Umbilical cord (tissue), 1 donor: ENCODE measurements at regions not wholly inside any gene's neighbourhood (a gene's known extent, or its start where the extent isn't known, plus 50 kb on each side); places are given as distances from the start of the nearest gene placed in this dataset.
A peak's percentile ranks its signal among the peaks of the same experiment; 100 is the strongest.
"Not testable (repeated sequence)": the region's sequence is repeated elsewhere in the genome, so short reads cannot be mapped to it uniquely, and the experiment has no call there.

Experiments used
- DNase-seq: peaks from one replicate; pipeline ENCODE4 v3.0.0-alpha.2; 2015; ENCODE audit warnings: low spot score

DNA sequence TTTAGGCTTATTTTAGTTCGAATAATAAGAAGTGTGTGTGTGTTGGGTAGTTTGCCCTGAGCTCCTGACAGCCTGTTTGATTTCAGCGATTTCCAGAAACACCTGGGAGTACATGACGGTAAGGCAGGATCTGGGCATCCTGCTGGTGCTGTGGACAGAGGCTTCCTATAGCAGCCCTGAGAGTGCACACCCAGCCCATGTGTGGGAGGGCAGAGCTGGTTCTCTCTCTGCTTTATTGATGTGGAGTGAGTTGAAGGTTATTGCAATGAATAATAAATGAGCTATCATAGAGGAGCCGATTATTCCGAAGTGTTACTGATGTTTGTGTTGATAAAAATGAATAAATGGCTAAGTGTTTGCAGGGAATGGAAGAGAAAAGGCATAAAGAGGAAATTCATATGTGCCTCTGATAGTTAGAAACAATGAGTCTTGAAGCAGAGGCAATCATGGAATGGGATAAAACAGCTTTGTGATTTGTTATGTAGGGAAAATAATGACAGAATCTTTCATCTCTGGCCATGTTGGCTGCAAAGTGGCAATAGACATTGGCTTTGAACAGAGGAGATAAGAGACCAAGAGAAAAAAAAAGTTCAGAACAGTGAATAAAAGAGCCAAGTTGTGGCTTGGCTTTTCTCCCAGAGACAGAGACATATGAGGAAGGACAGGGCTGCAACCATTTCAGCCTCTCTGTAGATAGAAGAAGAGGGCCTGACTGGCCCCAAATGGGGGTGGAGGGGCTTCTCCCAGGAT is 166.2 kb upstream of the CHD6 start:
- DNase-seq = peak; percentile 41

GRCh38 chr20:41783423-41784208 is 165.4 kb upstream of the CHD6 start:
- DNase-seq = no peak

DNA sequence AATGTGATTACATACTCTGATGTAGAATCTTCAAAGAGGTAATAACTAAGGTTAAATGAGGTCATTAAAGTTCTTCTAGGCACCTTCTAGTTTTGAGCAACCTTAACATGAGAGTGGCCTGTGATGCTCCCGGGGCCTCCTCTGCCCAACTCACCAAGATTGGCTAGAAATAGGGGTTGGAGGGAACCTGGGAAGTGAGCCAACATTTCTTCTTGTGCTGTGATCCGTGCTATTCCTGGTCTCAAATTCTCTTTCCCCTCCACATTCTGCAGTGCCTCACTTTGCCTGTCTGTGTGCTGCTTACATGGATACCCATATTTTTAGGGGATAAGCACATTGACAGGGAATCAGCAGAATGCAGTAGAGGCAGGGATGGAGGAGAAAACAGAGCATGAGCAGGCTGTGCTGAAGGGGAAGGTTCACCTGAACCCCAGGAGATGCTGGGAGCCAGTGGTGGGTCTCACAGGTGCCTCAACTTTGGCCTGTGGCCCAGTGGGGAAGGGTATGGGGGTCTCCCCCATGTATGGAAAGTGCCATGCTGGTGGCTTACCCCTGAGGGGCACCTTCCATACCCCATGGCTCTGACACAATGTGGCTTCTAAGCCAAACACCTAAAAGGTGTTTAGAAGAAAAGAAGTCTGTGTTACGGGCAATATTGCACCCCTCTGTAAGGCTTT is 164.7 kb upstream of the CHD6 start:
- no peak for DNase-seq

DNA sequence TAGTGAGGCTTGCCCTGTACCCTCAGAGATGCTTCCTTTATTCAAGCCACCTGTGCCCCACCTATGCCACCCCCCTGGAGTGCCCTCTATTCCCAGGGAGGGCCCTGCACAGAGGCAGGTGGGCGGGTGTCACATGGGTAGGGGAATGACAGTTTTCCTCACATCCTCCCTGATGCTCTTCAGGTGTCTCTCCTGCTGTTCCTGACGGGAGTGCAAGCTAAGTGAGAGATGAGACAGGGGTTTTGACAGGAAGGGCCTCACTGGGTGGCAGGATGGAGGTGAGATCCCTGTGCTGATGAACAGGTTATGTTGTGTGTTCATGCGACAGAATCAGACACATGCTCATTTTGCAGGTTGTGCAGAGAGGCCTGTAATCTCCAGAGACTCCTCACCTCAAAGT is 164.1 kb upstream of the CHD6 start:
- DNase-seq = no peak

DNA sequence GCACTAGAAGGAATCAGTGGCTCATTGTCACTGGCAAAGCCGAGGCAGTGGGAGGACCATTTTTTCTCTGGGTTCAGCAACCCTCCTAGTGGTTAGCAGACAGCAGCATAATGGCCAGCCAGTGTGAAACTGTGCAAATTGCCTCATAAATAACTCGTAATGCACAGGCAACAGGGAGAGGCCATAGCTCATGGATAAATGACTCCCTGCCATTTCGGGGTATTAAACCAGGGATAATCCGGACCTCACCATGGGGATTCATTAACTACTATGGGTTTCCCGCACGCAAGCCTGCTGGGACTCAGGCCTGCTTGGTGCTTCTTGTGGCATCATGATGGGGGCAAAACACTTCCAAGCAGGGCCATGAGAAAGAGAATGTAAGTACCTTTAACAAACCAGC is 158.2 kb upstream of the CHD6 start:
- DNase-seq = no peak

- DNase-seq = no peak
Observed at GRCh38 chr20:41774291-41774690, 156.1 kb upstream of the CHD6 start.

DNA sequence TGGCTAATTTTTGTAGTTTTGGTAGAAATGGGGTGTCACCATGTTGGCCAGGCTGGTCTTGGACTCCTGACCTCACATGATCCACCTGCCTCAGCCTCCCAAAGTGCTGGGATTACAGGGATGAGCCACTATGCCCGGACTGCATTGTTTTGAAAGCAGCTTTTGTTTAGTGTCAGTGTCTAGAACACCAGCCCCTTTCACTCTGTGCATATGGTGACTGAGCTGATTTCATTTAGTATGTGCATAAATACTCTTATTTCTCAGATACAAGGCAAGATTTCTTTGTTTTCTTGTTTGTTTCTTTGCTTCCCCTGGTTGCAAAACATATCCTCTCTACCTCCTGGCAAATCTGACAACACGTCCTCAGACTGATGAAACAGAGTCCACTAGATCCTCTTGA is 152.8 kb upstream of the CHD6 start:
- no peak for DNase-seq

GRCh38 chr20:41770427-41770826 is 152.2 kb upstream of the CHD6 start:
- no peak for DNase-seq

DNA sequence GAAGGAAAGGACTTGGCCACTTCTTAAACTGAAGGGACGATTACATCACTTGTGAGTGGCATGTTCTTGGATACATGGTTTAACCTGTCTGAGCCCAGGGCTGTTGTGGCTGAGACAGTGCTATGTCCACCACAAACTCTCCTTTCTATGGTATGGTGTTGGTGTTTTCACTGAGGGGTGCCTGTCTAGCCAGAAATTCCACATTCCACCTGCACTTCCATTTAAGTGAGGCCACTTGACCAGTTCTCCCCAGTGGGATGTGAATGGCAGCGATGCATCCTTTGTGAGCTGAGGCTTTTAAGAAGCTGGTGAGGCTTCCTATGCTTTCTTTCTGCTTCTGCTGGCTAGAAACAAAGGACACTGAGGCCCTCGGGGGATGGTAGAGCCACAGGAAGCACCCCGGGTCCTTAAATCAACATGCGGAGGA is 151.4 kb upstream of the CHD6 start:
- DNase-seq = no peak

DNA sequence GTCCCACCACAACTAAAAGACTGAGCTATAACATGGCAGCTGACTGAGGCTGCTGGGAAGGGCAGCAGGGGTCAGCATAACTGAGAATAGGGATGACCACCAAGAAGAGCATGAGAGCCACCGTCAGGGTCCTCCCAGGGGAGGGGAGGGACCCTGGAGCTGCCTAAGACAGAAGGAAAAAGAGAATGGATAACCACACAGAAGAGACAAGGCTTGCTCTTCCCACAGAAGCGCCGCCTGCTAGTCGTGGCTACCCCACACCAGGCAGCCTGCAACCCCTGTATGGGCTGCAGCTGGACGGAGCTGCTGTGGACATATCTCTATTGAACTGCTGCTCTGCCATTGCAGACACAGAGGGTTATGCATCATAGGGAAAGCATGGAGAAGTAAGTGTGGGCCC is 132.0 kb upstream of the CHD6 start:
- no peak for DNase-seq

- DNase-seq = no peak
Observed at GRCh38 chr20:41748756-41749582, 130.8 kb upstream of the CHD6 start.

DNA sequence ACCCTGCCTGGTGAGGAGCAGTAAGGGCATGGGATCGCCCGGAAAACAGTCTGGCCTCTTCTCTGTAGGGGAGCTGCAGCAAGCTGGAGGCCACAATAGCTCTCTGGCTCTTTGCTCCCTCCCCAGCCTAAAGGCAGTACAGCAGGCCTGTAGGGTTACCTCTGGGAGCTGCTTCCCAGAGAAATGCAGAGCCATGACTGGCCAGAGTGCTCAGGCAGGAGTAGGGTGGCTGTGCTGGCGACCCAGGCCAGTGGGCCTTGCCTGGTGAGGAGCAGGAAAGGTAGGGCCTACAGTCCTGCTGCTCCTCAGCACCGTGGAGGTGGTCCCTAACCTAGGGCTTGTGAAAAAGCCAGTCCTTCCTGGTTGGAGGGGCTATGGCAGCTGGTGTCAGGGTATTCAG is 129.9 kb upstream of the CHD6 start:
- no peak for DNase-seq

DNA sequence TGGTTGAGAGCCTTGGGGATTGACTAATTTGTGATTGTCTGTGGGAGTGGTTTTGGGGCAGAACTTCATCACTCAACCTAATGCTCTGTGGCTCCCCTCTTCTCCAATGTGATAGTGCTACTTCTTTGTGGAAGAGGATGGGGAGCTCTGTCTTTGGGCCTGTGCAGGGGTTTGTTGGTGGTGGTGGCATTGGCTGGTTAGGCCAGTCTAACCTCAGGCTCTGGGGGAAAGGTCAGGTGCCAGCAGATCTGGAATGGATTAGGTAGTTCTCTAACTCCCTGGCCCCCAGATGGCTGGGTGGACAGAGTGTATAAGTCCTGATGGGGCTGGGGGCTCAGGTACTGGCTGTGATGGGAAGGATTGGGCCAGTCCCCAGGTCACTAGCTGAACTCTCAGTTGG is 129.0 kb upstream of the CHD6 start:
- DNase-seq = no peak

- DNase-seq = no peak
Observed at GRCh38 chr20:41746635-41747034, 128.5 kb upstream of the CHD6 start.

DNA sequence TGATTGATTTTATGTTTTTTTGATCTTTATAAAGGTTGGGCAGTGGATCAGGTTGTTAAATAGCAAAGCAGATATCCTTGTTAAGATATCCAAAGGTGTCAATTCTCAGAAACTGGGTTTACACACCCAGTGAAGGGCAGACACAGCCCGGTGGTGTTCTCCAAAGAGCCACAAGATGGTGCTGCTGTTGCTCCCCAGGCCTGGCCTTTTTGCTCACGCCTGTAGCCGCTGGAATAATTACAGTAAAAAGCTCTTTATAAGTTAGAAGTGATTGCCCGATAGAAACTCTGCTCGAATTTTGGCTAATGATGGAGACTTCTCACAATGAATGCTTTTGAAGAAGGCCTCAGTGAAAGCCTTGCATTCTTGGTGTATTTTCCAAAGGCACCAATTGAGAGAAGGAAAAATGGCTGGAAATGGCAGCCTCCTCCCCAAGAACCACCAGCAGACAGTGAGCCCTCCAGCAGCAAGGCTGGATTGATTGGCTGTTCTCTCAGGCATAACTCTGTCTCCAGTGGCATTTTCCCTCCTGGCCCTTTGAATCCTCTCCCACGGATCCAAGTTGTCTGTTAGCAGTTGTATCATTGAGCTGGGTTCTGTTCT is 120.5 kb upstream of the CHD6 start:
- peak; percentile 46 for DNase-seq

DNA sequence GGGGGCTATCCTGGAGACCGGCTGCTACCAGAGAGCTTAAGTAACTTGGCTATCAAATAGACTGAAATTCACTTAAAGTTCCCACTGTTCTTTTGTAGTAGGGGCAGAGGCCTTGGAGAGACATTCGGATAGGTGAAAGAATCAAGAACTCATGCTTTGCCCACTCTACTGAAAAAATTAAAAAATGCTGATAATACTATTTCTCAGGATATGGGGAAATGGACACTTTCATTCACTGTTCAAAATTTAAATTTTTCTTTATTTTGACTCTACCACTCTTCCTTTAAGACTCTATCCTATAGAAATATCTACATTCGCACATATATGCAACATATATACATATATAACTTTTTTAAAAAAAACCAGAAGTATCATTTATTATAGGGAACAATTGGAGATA is 117.8 kb upstream of the CHD6 start:
- DNase-seq = no peak

GRCh38 chr20:41734506-41734945 is 116.3 kb upstream of the CHD6 start:
- DNase-seq = peak; percentile 9

GRCh38 chr20:41733151-41733550 is 115.0 kb upstream of the CHD6 start:
- no peak for DNase-seq

- DNase-seq = not testable (repeated sequence)
Observed at GRCh38 chr20:41731198-41731597, 113.0 kb upstream of the CHD6 start.

DNA sequence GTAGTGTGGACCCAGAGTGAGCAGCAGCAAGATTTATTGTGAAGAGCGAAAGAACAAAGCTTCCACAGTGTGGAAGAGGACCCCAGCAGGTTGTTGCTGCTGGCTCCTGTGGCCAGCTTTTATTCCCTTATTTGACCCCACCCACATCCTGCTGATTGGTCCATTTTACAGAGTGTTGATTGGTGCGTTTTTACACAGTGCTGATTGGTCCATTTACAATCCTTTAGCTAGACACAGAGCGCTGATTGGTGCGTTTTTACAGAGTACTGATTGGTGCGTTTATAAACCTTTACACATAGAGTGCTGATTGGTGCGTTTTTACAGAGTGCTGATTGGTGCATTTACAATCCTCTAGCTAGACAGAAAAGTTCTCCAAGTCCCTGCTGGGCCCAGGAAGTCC is 109.5 kb upstream of the CHD6 start:
- DNase-seq = not testable (repeated sequence)

DNA sequence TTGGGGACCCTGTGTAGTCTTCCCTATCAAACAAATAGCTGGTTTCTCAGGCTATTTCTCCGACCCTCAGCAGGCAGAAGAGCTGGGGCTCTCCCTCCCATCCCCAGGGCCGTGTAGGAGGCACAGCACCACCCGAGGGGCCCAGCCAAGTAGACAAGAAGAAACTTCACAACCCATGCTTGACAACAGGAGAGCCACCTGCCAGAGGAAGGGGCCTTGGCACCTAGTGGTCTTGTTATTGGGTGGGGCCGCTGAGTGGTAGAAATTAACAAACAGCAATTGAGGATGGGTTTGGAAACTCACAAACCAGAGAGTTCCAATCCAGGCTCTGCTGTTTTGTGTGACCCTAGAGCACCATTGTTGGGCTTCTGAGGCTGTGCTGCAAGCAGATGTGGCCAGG is 108.5 kb upstream of the CHD6 start:
- DNase-seq = no peak
